ENCODE measurements at regions not wholly inside any gene's neighbourhood (a gene's known extent, or its start where the extent isn't known, plus 50 kb on each side); places are given as distances from the start of the nearest gene placed in this dataset.

- H3K4me3 ChIP-seq (ENCODE audit: low read depth, low read length), result no peak overlapping the region
- no peak for DNase-seq (ENCODE audit: low read depth)
These were observed 976.4 kb downstream of the VRK1 start for GRCh38 chr14:97773598-97773997.

GRCh38 chr14:97776890-97777558, 979.8 kb downstream of the VRK1 start:
- H3K4me3 ChIP-seq (ENCODE audit: low read depth, low read length), result no peak overlapping the region
- DNase-seq (ENCODE audit: low read depth), result peak; percentile 22
- no peak for TF ChIP-seq POLR2A (IDR thresholded peaks at IDR 0.05; ENCODE audit: extremely low read depth, insufficient read length)
- TF ChIP-seq MAX (IDR thresholded peaks at IDR 0.05; ENCODE audit: low read depth, low read length), result no peak
- TF ChIP-seq MYC (IDR thresholded peaks at IDR 0.05; ENCODE audit: low read depth, low read length), result no peak
- TF ChIP-seq CTCF (IDR thresholded peaks at IDR 0.05; ENCODE audit: low read depth, low read length), result no peak

More at GRCh38 chr14:97773598-97773997, 976.4 kb downstream of the VRK1 start:
- TF ChIP-seq MYC (IDR thresholded peaks at IDR 0.05; ENCODE audit: low read depth, low read length), result no peak
- no peak for TF ChIP-seq POLR2A (IDR thresholded peaks at IDR 0.05; ENCODE audit: extremely low read depth, insufficient read length)
- no peak for TF ChIP-seq CTCF (IDR thresholded peaks at IDR 0.05; ENCODE audit: low read depth, low read length)

- DNase-seq (ENCODE audit: low read depth), result no peak
- H3K4me3 ChIP-seq (ENCODE audit: low read depth, low read length), result no peak overlapping the region
- TF ChIP-seq CTCF (IDR thresholded peaks at IDR 0.05; ENCODE audit: low read depth, low read length) (no peak), MAX (IDR thresholded peaks at IDR 0.05; ENCODE audit: low read depth, low read length) (no peak), MYC (IDR thresholded peaks at IDR 0.05; ENCODE audit: low read depth, low read length) (no peak), POLR2A (IDR thresholded peaks at IDR 0.05; ENCODE audit: extremely low read depth, insufficient read length) (no peak)
These were observed 980.6 kb downstream of the VRK1 start for GRCh38 chr14:97777622-97778355.

DNA sequence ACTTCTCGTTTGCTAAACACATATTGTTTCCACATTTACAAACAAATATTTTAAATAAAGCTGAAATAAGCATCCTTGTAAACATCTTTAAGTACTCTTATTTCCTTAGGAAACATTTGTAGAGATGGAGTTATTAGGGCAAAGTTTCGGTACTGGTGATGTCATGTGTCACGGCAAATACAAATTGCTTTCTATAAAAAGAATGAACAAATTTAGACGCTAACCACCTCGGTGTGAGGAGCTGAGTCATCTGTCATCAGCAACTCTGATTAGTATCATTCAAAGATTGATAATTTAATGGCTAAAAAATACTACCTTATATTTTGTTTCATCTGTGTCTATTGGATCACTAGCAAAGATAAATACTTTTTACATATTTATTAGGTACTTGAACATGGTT, 982.0 kb downstream of the VRK1 start:
- no peak overlapping the region for H3K4me3 ChIP-seq (ENCODE audit: low read depth, low read length)
- DNase-seq (ENCODE audit: low read depth), result no peak
- TF ChIP-seq MYC (IDR thresholded peaks at IDR 0.05; ENCODE audit: low read depth, low read length) (no peak), MAX (IDR thresholded peaks at IDR 0.05; ENCODE audit: low read depth, low read length) (no peak), CTCF (IDR thresholded peaks at IDR 0.05; ENCODE audit: low read depth, low read length) (no peak), POLR2A (IDR thresholded peaks at IDR 0.05; ENCODE audit: extremely low read depth, insufficient read length) (no peak)

DNA sequence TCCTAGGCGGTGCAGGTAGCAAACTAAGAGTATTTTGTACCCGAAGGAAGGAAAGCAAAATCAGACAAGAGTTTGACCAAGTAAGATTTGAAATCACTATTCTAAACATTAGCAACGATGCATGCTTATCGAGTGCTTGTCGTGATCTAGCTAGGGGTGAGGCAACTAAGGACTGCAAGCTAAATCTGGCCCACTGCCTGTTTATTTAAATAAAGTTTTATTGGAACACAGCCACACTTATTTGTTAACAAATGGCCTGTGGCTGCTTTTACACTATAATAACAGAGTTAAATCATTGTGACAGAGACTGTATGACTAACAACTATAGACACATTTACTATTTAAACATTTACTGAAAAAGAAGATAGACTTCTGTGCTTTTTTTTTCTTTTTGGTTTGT, 983.6 kb downstream of the VRK1 start:
- DNase-seq (ENCODE audit: low read depth), result no peak
- no peak for TF ChIP-seq POLR2A (IDR thresholded peaks at IDR 0.05; ENCODE audit: extremely low read depth, insufficient read length)
- TF ChIP-seq MYC (IDR thresholded peaks at IDR 0.05; ENCODE audit: low read depth, low read length), result no peak
- no peak for TF ChIP-seq CTCF (IDR thresholded peaks at IDR 0.05; ENCODE audit: low read depth, low read length)
- no peak for TF ChIP-seq MAX (IDR thresholded peaks at IDR 0.05; ENCODE audit: low read depth, low read length)
- no peak overlapping the region for H3K4me3 ChIP-seq (ENCODE audit: low read depth, low read length)

Measured in NB4 (cell line).